Keratinocyte (primary cell): ENCODE measurements at regions not wholly inside any gene's neighbourhood (a gene's known extent, or its start where the extent isn't known, plus 50 kb on each side); places are given as distances from the start of the nearest gene placed in this dataset.
A peak's percentile ranks its signal among the peaks of the same experiment; 100 is the strongest.

ENCODE experiments used
- DNase-seq: peaks from one replicate; pipeline ENCODE4 v3.0.0-alpha.2; 2011; ENCODE audit warnings: low read depth, missing footprints, low spot score
- FAIRE-seq: peaks from 2 replicates; lab custom pipeline; 2011; peaks lifted over from hg19 to GRCh38; lab: Jason Lieb, UNC
- H2AFZ ChIP-seq: 2 replicates; pipeline ENCODE4 v1.6.0; 2012; ENCODE audit warnings: low read length, control low read depth, inconsistent platforms; ENCODE audit not compliant: control insufficient read depth
- H3K27ac ChIP-seq: 2 replicates; pipeline ENCODE4 v1.5.1; 2011; ENCODE audit warnings: low read length; ENCODE audit not compliant: control insufficient read depth, insufficient read depth
- H3K27me3 ChIP-seq: 3 replicates; pipeline ENCODE4 v1.6.0; 2011; ENCODE audit warnings: low read length; ENCODE audit not compliant: control insufficient read depth, insufficient read depth; ENCODE audit errors: extremely low read depth
- H3K36me3 ChIP-seq, 2 experiments: 2 replicates in 1 of 2; 3 replicates in 1 of 2; pipeline ENCODE4 v1.5.1; 2011; ENCODE audit warnings: low read length in 2 of 2, mild to moderate bottlenecking in 1 of 2; ENCODE audit not compliant: control insufficient read depth in 2 of 2, insufficient read depth in 2 of 2; ENCODE audit errors: extremely low read depth in 1 of 2
- H3K4me1 ChIP-seq: 3 replicates; pipeline ENCODE4 v1.5.1; 2011; ENCODE audit warnings: low read length; ENCODE audit not compliant: control insufficient read depth, insufficient read depth; ENCODE audit errors: extremely low read depth
- H3K4me2 ChIP-seq: 3 replicates; pipeline ENCODE4 v1.6.0; 2011; ENCODE audit warnings: low read depth, low read length; ENCODE audit not compliant: control insufficient read depth, insufficient read depth; ENCODE audit errors: extremely low read depth
- H3K4me3 ChIP-seq, 3 experiments: fragments of 200-600 bp in 1 of 3; sonication (generic) in 1 of 3; 2 replicates in 2 of 3; 3 replicates in 1 of 3; pipeline ENCODE4 v1.5.1; 2011 to 2016; ENCODE audit warnings: low read length in 3 of 3, mild to moderate bottlenecking in 3 of 3, control low read depth in 2 of 3, inconsistent platforms in 1 of 3, low read depth in 1 of 3, mixed read lengths in 1 of 3, mixed run types in 1 of 3, moderate library complexity in 1 of 3; ENCODE audit not compliant: control insufficient read depth in 2 of 3, insufficient read depth in 2 of 3; ENCODE audit errors: extremely low read depth in 1 of 3
- H3K79me2 ChIP-seq: 2 replicates; pipeline ENCODE4 v1.6.0; 2012; ENCODE audit warnings: low read length; ENCODE audit not compliant: control insufficient read depth, insufficient read depth
- H3K9ac ChIP-seq: 3 replicates; pipeline ENCODE4 v1.6.0; 2011; ENCODE audit warnings: low read length; ENCODE audit not compliant: control insufficient read depth, insufficient read depth; ENCODE audit errors: extremely low read depth
- H3K9me1 ChIP-seq: 3 replicates; pipeline ENCODE4 v1.6.0; 2011; ENCODE audit warnings: low read length; ENCODE audit not compliant: control insufficient read depth, insufficient read depth; ENCODE audit errors: extremely low read depth
- H3K9me3 ChIP-seq: 2 replicates; pipeline ENCODE4 v1.5.1; 2012; ENCODE audit warnings: low read depth, low read length; ENCODE audit not compliant: control insufficient read depth
- H4K20me1 ChIP-seq: 3 replicates; pipeline ENCODE4 v1.6.0; 2011; ENCODE audit warnings: low read length; ENCODE audit not compliant: control insufficient read depth, insufficient read depth; ENCODE audit errors: extremely low read depth
- EZH2 ChIP-seq: IDR thresholded peaks from one replicate; pipeline ENCODE4 v1.6.1; 2012; ENCODE audit warnings: inconsistent platforms, mild to moderate bottlenecking, low read length, moderate library complexity
- dilution Hi-C: fragments of 300-500 bp; cut with MboI; formaldehyde crosslinking; loops from one replicate; pipeline ENCODE4 v1.7.0; 2020; ENCODE audit warnings: low sequenced_read_pairs; ENCODE audit not compliant: extremely low pct_ligation_motif_present
- TF ChIP-seq, protein P1 (sequence below), 3 experiments: IDR thresholded peaks in 1 of 3; conservative IDR thresholded peaks in 1 of 3; optimal IDR thresholded peaks in 1 of 3; 2 replicates in 2 of 3; 3 replicates in 1 of 3; pipeline versions ENCODE3 to v1.5.1; 2011; ENCODE audit warnings: low read length in 3 of 3, mild to moderate bottlenecking in 3 of 3, moderate library complexity in 2 of 3, control low read depth in 1 of 3, inconsistent platforms in 1 of 3; ENCODE audit not compliant: insufficient read depth in 2 of 3; ENCODE audit errors: extremely low read depth in 1 of 3

DNA sequence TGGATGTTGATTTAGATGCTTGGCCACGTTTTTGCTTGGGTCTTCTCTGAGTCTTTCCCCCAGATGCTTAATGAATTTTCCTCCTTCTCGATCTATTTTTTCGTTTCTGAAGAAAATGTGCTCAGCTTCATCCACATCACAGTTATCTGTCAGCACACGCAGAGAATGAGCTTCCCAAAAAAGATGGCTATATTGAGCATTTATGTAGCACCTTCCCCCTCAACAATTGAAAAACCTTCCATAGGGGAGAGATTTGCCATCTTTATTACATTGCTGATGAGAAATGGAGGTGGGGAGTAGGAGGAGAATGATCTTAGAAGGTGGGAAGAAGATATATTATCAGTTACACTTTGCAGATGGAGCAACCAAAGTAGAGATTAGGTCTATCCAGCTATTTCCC lies 228.1 kb upstream of the PHYHIPL start:
- dilution Hi-C loops: no loop called here
- FAIRE-seq: no peak
- no peaks in the 10 kb centered on the region for H3K9me1 ChIP-seq

DNA sequence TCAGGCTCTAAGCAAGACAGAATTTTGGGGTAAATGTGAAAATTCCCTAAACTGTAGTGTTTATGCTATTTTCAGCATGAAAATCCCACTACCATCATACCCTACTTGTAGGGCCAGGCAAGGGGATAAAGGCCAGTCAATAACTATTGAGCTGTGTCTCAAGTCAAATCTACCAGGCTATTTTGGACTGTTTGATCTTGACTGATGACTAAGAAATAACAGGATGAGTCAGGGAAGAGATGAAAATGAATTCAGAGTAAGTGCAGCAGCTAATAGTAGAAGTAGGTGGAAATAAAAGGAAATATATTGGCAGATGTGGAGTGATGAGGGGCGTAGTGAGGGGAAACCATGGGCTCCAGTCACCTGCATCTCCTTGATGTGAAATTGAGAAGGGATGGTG lies 225.8 kb upstream of the PHYHIPL start:
- no peaks in the 10 kb centered on the region for H3K9me3 ChIP-seq
- H2AFZ ChIP-seq: no peak overlapping the region
- dilution Hi-C loops: no loop called here
- FAIRE-seq: peak; percentile 80
- no peaks in the 10 kb centered on the region for H3K36me3 ChIP-seq
- no peak for DNase-seq
- no peaks in the 10 kb centered on the region for H4K20me1 ChIP-seq
- H3K9ac ChIP-seq: no peak overlapping the region
- H3K4me1 ChIP-seq: peaks cover 8% of the 10 kb centered on the region
- no peaks in the 10 kb centered on the region for H3K9me1 ChIP-seq
- H3K27me3 ChIP-seq: no peaks in the 10 kb centered on the region
- no peak overlapping the region for H3K4me3 ChIP-seq
- no peak overlapping the region for H3K27ac ChIP-seq
- TF ChIP-seq EZH2: no peak
- TF ChIP-seq, protein P1, sequence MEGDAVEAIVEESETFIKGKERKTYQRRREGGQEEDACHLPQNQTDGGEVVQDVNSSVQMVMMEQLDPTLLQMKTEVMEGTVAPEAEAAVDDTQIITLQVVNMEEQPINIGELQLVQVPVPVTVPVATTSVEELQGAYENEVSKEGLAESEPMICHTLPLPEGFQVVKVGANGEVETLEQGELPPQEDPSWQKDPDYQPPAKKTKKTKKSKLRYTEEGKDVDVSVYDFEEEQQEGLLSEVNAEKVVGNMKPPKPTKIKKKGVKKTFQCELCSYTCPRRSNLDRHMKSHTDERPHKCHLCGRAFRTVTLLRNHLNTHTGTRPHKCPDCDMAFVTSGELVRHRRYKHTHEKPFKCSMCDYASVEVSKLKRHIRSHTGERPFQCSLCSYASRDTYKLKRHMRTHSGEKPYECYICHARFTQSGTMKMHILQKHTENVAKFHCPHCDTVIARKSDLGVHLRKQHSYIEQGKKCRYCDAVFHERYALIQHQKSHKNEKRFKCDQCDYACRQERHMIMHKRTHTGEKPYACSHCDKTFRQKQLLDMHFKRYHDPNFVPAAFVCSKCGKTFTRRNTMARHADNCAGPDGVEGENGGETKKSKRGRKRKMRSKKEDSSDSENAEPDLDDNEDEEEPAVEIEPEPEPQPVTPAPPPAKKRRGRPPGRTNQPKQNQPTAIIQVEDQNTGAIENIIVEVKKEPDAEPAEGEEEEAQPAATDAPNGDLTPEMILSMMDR (optimal IDR thresholded peaks at IDR 0.05 in 1 of 3, IDR thresholded peaks at IDR 0.05 in 1 of 3, conservative IDR thresholded peaks at IDR 0.05 in 1 of 3; ENCODE audit: extremely low read depth in 1 of 3, insufficient read depth in 2 of 3, low read length in 3 of 3): no peak
- H3K79me2 ChIP-seq: no peaks in the 10 kb centered on the region
- H3K4me2 ChIP-seq: no peak overlapping the region

More for the DNA sequence above, 228.1 kb upstream of the PHYHIPL start:
- DNase-seq: no peak
- H4K20me1 ChIP-seq: no peaks in the 10 kb centered on the region
- H3K9me3 ChIP-seq: no peaks in the 10 kb centered on the region
- no peak overlapping the region for H2AFZ ChIP-seq
- H3K79me2 ChIP-seq: no peaks in the 10 kb centered on the region
- no peak overlapping the region for H3K4me2 ChIP-seq
- no peak overlapping the region for H3K9ac ChIP-seq
- H3K36me3 ChIP-seq: no peaks in the 10 kb centered on the region
- no peak overlapping the region for H3K27ac ChIP-seq
- H3K4me3 ChIP-seq: no peak overlapping the region
- TF ChIP-seq EZH2: no peak
- TF ChIP-seq, protein P1 (optimal IDR thresholded peaks at IDR 0.05 in 1 of 3, IDR thresholded peaks at IDR 0.05 in 1 of 3, conservative IDR thresholded peaks at IDR 0.05 in 1 of 3; ENCODE audit: extremely low read depth in 1 of 3, insufficient read depth in 2 of 3, low read length in 3 of 3): no peak
- no peaks in the 10 kb centered on the region for H3K27me3 ChIP-seq
- peaks cover 12% of the 10 kb centered on the region for H3K4me1 ChIP-seq
